Liver (tissue), 2 donors: ENCODE measurements at regions not wholly inside any gene's neighbourhood (a gene's known extent, or its start where the extent isn't known, plus 50 kb on each side); places are given as distances from the start of the nearest gene placed in this dataset.

ENCODE experiments used
- YY1 ChIP-seq: IDR thresholded peaks from 2 replicates; pipeline ENCODE4 v1.6.1; 2016; ENCODE audit warnings: antibody characterized with exemption, mild to moderate bottlenecking
- TF ChIP-seq, protein P1 (sequence below): fragments of 150-350 bp; IDR thresholded peaks from 2 replicates; pipeline ENCODE4 v1.5.1; 2017; ENCODE audit warnings: improper control_type of control experiment, low read depth, low read length; ENCODE audit not compliant: missing input control
- donor health status: healthy.

DNA sequence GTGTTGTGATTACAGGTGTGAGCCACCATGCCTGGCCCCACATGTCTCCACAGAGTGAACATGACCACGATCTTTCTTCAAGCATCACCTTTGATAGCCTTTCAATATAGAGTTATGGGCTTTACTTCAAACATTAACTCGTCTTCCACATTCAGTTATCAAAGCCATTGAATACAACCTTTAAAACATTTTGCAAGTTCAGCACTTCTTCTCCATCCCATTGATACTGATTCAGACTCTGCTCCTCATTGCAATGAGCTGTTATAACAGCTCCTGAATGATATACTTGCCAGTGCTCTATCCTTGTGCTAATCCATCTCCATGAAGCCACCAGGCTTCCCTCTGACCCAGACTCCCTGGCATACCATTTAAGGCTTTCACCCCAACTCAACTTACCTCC lies 223.5 kb upstream of the EEA1 start:
- TF ChIP-seq YY1 = no peak
- TF ChIP-seq, protein P1, sequence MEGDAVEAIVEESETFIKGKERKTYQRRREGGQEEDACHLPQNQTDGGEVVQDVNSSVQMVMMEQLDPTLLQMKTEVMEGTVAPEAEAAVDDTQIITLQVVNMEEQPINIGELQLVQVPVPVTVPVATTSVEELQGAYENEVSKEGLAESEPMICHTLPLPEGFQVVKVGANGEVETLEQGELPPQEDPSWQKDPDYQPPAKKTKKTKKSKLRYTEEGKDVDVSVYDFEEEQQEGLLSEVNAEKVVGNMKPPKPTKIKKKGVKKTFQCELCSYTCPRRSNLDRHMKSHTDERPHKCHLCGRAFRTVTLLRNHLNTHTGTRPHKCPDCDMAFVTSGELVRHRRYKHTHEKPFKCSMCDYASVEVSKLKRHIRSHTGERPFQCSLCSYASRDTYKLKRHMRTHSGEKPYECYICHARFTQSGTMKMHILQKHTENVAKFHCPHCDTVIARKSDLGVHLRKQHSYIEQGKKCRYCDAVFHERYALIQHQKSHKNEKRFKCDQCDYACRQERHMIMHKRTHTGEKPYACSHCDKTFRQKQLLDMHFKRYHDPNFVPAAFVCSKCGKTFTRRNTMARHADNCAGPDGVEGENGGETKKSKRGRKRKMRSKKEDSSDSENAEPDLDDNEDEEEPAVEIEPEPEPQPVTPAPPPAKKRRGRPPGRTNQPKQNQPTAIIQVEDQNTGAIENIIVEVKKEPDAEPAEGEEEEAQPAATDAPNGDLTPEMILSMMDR = no peak
